ENCODE measurements at regions not wholly inside any gene's neighbourhood (a gene's known extent, or its start where the extent isn't known, plus 50 kb on each side); places are given as distances from the start of the nearest gene placed in this dataset.
A peak's percentile ranks its signal among the peaks of the same experiment; 100 is the strongest.

GRCh38 chr10:31081937-31082840, 50.5 kb upstream of the ZNF438 start:
- ChIA-PET POLR2A (ENCODE audit: unreplicated experiment) (interaction anchor here (0.8 kb wide), 1 partner anchor 236 kb away, joined by 14 read pairs; no protein-coding TSS in a partner anchor), CTCF (no interaction called here)
- Histone ChIP-seq H3K9me2 (ENCODE audit: insufficient read depth) (no peaks in the 10 kb centered on the region), H4K20me1 (ENCODE audit: insufficient read depth) (no peaks in the 10 kb centered on the region), H3K4me1 (replicated peaks; ENCODE audit: insufficient read depth) (no peaks in the 10 kb centered on the region), H3K36me3 (ENCODE audit: low read depth) (no peaks in the 10 kb centered on the region), H3K27me3 (ENCODE audit: insufficient read depth, low read depth) (no peaks in the 10 kb centered on the region), H3K9me3 (ENCODE audit: insufficient read depth, low read depth) (no peaks in the 10 kb centered on the region), H3K4me2 (no peak overlapping the region), H3K4me3 (no peak overlapping the region), H3K27ac (no peak overlapping the region), H3F3A (ENCODE audit: insufficient read depth, low read depth) (no peaks in the 10 kb centered on the region), H3K79me2 (ENCODE audit: low read depth) (no peaks in the 10 kb centered on the region), H2AFZ (no peak overlapping the region)
- intact Hi-C loops (cut with micrococcal nuclease; ENCODE audit: unreplicated experiment): loop anchor here (10.0 kb wide), 1 partner anchor 297 kb away; no protein-coding TSS in a partner anchor
- no peak for DNase-seq
- BruUV-seq (replicated peaks): no TSS peak
- no peak for TF ChIP-seq CTCF (conservative IDR thresholded peaks at IDR 0.05)
- no peak for TF ChIP-seq EZH2 (IDR thresholded peaks at IDR 0.05; ENCODE audit: low read depth)

DNA sequence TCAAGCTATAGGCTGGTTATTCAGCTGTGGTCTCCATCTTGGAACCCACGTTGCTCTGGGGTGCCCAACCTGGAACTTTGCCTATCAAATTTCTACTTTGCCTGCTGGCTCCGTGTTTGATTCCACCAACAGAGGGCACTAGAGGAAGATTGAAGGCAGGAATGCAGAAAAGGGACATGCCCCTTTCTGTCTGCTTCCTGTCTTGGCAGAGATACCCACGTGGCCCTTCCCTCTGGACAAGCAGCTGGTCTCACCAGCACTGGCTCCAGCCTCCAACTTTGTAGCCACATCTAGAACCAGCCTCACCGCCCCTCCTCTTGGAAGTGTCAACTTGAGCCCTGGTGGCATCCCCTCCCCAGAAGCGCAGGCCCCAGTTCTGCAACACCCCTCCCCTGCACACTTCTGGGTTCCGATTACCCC, 52.1 kb upstream of the ZNF438 start:
- Histone ChIP-seq H3F3A (ENCODE audit: insufficient read depth, low read depth) (no peaks in the 10 kb centered on the region), H3K27ac (no peak overlapping the region), H3K4me1 (replicated peaks; ENCODE audit: insufficient read depth) (no peaks in the 10 kb centered on the region), H2AFZ (no peak overlapping the region), H3K4me2 (no peak overlapping the region), H4K20me1 (ENCODE audit: insufficient read depth) (no peaks in the 10 kb centered on the region), H3K9me3 (ENCODE audit: insufficient read depth, low read depth) (no peaks in the 10 kb centered on the region), H3K79me2 (ENCODE audit: low read depth) (no peaks in the 10 kb centered on the region), H3K27me3 (ENCODE audit: insufficient read depth, low read depth) (no peaks in the 10 kb centered on the region), H3K4me3 (no peak overlapping the region), H3K9me2 (ENCODE audit: insufficient read depth) (no peaks in the 10 kb centered on the region), H3K36me3 (ENCODE audit: low read depth) (no peaks in the 10 kb centered on the region)
- CTCF ChIA-PET: no interaction called here
- POLR2A ChIA-PET (ENCODE audit: unreplicated experiment): interaction anchor here (0.6 kb wide), 1 partner anchor 52 kb away, joined by 4 read pairs; the partner anchor contains the start of gene ZNF438
- intact Hi-C loops (cut with micrococcal nuclease; ENCODE audit: unreplicated experiment): loop anchor here (10.0 kb wide), 1 partner anchor 299 kb away; no protein-coding TSS in a partner anchor
- no TSS peak for BruUV-seq (replicated peaks)
- peak; percentile 59 for TF ChIP-seq CTCF (conservative IDR thresholded peaks at IDR 0.05)
- no peak for TF ChIP-seq EZH2 (IDR thresholded peaks at IDR 0.05; ENCODE audit: low read depth)
- DNase-seq: peak in 1 of 2 experiments; percentile 44

DNA sequence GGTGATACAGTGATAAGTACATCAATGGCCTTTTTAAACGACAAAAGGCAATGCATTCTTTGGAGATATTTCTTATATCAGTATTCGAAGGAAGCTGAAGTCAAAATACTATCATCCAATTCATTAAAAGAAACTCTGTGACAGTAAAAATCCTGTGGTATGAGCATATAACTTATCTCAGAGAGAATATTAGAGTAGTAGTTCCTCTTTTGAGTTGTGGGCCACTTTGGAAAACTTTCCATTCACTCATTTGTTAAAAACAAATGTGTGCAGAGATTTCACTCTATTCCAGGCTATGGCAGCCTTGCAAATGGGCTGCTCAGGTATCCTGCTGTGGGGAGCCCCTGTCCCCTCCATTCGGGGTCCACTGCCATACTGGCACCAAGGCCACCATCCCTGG, 55.3 kb upstream of the ZNF438 start:
- Histone ChIP-seq H3K4me3 (no peak overlapping the region), H3K4me2 (no peak overlapping the region), H3K9me3 (ENCODE audit: insufficient read depth, low read depth) (no peaks in the 10 kb centered on the region), H3K36me3 (ENCODE audit: low read depth) (no peaks in the 10 kb centered on the region), H3K9me2 (ENCODE audit: insufficient read depth) (no peaks in the 10 kb centered on the region), H2AFZ (no peak overlapping the region), H4K20me1 (ENCODE audit: insufficient read depth) (no peaks in the 10 kb centered on the region), H3K4me1 (replicated peaks; ENCODE audit: insufficient read depth) (no peaks in the 10 kb centered on the region), H3K27me3 (ENCODE audit: insufficient read depth, low read depth) (no peaks in the 10 kb centered on the region), H3F3A (ENCODE audit: insufficient read depth, low read depth) (no peaks in the 10 kb centered on the region), H3K27ac (no peak overlapping the region), H3K79me2 (ENCODE audit: low read depth) (no peaks in the 10 kb centered on the region)
- no peak for DNase-seq
- CTCF ChIA-PET: no interaction called here
- no TSS peak for BruUV-seq (replicated peaks)
- TF ChIP-seq CTCF (conservative IDR thresholded peaks at IDR 0.05) (no peak), EZH2 (IDR thresholded peaks at IDR 0.05; ENCODE audit: low read depth) (no peak)
- POLR2A ChIA-PET (ENCODE audit: unreplicated experiment): interaction anchor here (0.5 to 0.7 kb wide), 3 partner anchors 43 to 404 kb away, joined by 3 to 10 read pairs (median 3); partner anchors contain the start of gene ZNF438
- intact Hi-C loops (cut with micrococcal nuclease; ENCODE audit: unreplicated experiment): loop anchor here (10.0 kb wide), 1 partner anchor 302 kb away; no protein-coding TSS in a partner anchor

Measured in PC-9 (cell line).